Astrocyte of the cerebellum (primary cell): ENCODE measurements at regions not wholly inside any gene's neighbourhood (a gene's known extent, or its start where the extent isn't known, plus 50 kb on each side); places are given as distances from the start of the nearest gene placed in this dataset.
A peak's percentile ranks its signal among the peaks of the same experiment; 100 is the strongest.

ENCODE experiments used
- DNase-seq: peaks from one replicate; pipeline ENCODE4 v3.0.0-alpha.2; 2011; ENCODE audit warnings: low read depth
- H3K4me3 ChIP-seq: 2 replicates; pipeline ENCODE4 v1.5.1; 2011; ENCODE audit warnings: mild to moderate bottlenecking, low read depth, low read length, moderate library complexity
- CTCF ChIP-seq: IDR thresholded peaks from 2 replicates; pipeline ENCODE4 v1.5.1; 2012; ENCODE audit warnings: low read length, low read depth, moderate library complexity, mild to moderate bottlenecking; ENCODE audit errors: missing control alignments
- in situ Hi-C: cut with HindIII; loops from 2 replicates; pipeline ENCODE4 v1.10.0; 2017; ENCODE audit warnings: low sequenced_read_pairs

DNA sequence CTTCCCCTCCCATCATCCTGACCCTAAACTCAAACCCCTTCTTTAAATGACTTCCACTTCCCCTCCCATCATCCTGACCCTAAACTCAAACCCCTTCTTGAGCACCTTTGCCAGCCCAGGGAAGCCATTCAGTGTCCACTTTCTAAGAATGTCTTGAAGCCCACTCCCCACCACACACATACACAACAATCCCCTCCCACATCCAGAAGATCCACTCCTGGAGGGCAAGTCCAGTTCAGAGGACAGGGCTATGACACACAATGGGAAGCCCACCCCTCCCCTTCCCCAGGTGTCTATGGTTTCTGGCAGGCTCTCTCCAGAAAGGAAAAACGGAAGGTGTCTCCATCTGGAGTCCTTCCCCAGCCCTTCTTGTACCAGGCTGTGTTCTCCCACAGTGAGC is 117.1 kb downstream of the KCNA5 start:
- in situ Hi-C loops, result loop anchor here (10.0 kb wide), 1 partner anchor 76 kb away; no protein-coding TSS in a partner anchor
- TF ChIP-seq CTCF, result no peak
- no peak overlapping the region for H3K4me3 ChIP-seq
- no peak for DNase-seq

DNA sequence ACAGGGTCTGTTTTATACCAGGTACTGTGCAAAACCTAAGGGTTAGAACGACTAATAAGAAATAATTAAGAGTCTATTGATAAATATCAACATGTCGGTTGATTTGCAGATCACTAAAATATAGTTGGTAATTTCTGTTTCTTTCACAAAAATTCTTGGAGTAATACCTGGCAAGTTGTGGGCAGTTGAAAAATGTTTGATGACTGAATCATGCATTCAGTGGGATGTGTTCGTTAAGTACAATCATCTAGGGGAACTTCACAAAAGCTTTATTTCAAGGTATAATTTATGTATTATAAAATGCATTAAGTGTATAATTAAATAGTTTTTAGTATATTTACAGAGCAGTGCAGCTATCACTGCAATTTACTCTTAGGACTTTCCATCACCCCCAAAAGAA is 120.0 kb downstream of the KCNA5 start:
- in situ Hi-C loops, result loop anchor here (10.0 kb wide), 1 partner anchor 79 kb away; no protein-coding TSS in a partner anchor
- DNase-seq, result peak; percentile 15
- no peak for TF ChIP-seq CTCF
- no peak overlapping the region for H3K4me3 ChIP-seq

- no peak overlapping the region for H3K4me3 ChIP-seq
- no peak for DNase-seq
- TF ChIP-seq CTCF, result no peak
- in situ Hi-C loops, result loop anchor here (10.0 kb wide), 1 partner anchor 81 kb away; no protein-coding TSS in a partner anchor
Measured at GRCh38 chr12:5165296-5165970, 121.8 kb downstream of the KCNA5 start.

DNA sequence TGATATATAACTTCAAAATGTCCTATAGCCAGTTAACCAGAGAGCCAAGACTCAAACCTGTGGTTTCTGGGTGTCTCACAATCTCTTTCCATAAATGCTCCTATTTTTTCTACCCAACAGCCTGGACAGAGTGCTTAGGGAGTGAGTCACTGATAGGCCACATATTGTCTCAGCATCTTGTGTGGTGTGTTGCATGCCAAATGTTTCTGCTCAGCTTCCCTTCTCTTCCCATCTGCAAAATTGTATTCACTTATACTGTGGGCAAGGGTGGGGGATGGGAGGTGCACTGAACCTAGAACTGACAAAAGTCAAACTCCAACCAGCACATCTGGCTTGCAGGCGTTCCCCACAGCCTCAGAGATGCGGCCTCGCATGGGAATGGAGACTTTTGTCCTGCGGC is 123.3 kb downstream of the KCNA5 start:
- DNase-seq, result peak; percentile 92
- no peak overlapping the region for H3K4me3 ChIP-seq
- in situ Hi-C loops, result loop anchor here (10.0 kb wide), 1 partner anchor 82 kb away; no protein-coding TSS in a partner anchor
- no peak for TF ChIP-seq CTCF

GRCh38 chr12:5168148-5168547 is 124.5 kb downstream of the KCNA5 start:
- TF ChIP-seq CTCF, result no peak
- in situ Hi-C loops, result loop anchor here (10.0 kb wide), 1 partner anchor 83 kb away; no protein-coding TSS in a partner anchor
- no peak for DNase-seq
- no peak overlapping the region for H3K4me3 ChIP-seq

DNA sequence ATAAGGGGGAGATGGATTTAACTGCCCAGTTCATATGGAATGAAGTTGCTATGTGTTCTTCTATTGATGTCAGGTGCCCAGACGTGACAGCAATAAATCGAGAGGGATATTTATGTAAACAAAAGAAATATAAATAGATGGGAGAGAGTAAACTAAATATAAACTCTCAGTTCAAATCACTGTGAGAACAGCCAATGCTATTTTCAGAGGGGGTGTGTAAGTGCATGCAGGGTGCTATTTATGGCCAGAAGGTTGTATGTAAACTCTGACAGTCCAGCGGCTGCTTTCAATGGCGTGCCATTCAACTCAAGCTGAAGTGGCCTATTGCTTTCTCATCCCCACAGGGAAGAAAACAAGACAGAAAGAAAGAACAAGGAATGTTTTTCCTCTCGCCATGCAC is 127.2 kb downstream of the KCNA5 start:
- no peak for TF ChIP-seq CTCF
- H3K4me3 ChIP-seq, result no peak overlapping the region
- in situ Hi-C loops, result no loop called here
- DNase-seq, result no peak
